SU-DHL-6 (cell line): ENCODE measurements at regions not wholly inside any gene's neighbourhood (a gene's known extent, or its start where the extent isn't known, plus 50 kb on each side); places are given as distances from the start of the nearest gene placed in this dataset.

ENCODE experiments used
- H2AFZ ChIP-seq: fragments of 200-600 bp; sonication (generic); 2 replicates; pipeline ENCODE4 v1.6.1; 2014; ENCODE audit warnings: low read depth, mild to moderate bottlenecking, moderate library complexity, mixed read lengths, antibody characterized with exemption, low read length; ENCODE audit not compliant: severe bottlenecking
- H3F3A ChIP-seq: fragments of 200-600 bp; shearing (Covaris generic); 2 replicates; pipeline ENCODE4 v1.6.0; 2016; ENCODE audit warnings: antibody characterized with exemption, mild to moderate bottlenecking; ENCODE audit not compliant: insufficient read depth
- H3K27ac ChIP-seq: fragments of 200-600 bp; sonication (generic); 2 replicates; pipeline ENCODE4 v1.5.1; 2016; ENCODE audit warnings: low read depth, mild to moderate bottlenecking, low read length, moderate library complexity, mixed read lengths
- H3K27me3 ChIP-seq: fragments of 200-600 bp; sonication (generic), shearing (Covaris generic); 2 replicates; pipeline ENCODE4 v1.6.0; 2014; ENCODE audit warnings: mild to moderate bottlenecking, low read length
- H3K36me3 ChIP-seq: fragments of 200-600 bp; sonication (generic); 2 replicates; pipeline ENCODE4 v1.6.1; 2014; ENCODE audit warnings: mild to moderate bottlenecking, low read length, mixed read lengths
- H3K4me2 ChIP-seq: fragments of 300-600, 200-600 bp; shearing (Covaris generic), sonication (generic); 2 replicates; pipeline ENCODE4 v1.6.0; 2014; ENCODE audit warnings: low read length, low read depth, mild to moderate bottlenecking; ENCODE audit not compliant: poor library complexity, severe bottlenecking
- H3K4me3 ChIP-seq: fragments of 200-600 bp; sonication (generic); 2 replicates; pipeline ENCODE4 v1.5.1; 2014; ENCODE audit warnings: antibody characterized with exemption, low read length, mild to moderate bottlenecking, mixed read lengths; ENCODE audit not compliant: insufficient read depth, poor library complexity, severe bottlenecking
- H3K79me2 ChIP-seq: fragments of 200-600 bp; sonication (generic); 2 replicates; pipeline ENCODE4 v1.6.1; 2014; ENCODE audit warnings: mild to moderate bottlenecking, low read length, moderate library complexity; ENCODE audit not compliant: insufficient read depth
- H3K9ac ChIP-seq: fragments of 200-600 bp; sonication (generic); 2 replicates; pipeline ENCODE4 v1.7.0; 2014; ENCODE audit warnings: mild to moderate bottlenecking, low read length
- H3K9me2 ChIP-seq: fragments of 200-600 bp; sonication (generic); replicated peaks from 2 replicates; pipeline ENCODE4 v1.6.1; 2014; ENCODE audit warnings: low read length; ENCODE audit not compliant: insufficient read depth
- H3K9me3 ChIP-seq: fragments of 200-600 bp; sonication (generic); 2 replicates; pipeline ENCODE4 v1.6.1; 2014; ENCODE audit warnings: low read length, mixed read lengths; ENCODE audit not compliant: insufficient read depth
- H4K20me1 ChIP-seq: fragments of 200-600 bp; sonication (generic); 2 replicates; pipeline ENCODE4 v1.6.1; 2014; ENCODE audit warnings: low read depth, mild to moderate bottlenecking, antibody characterized with exemption, low read length, moderate library complexity, mixed read lengths
- EZH2phosphoT487 ChIP-seq: fragments of 200-600 bp; sonication (generic), shearing (Covaris generic); conservative IDR thresholded peaks from 2 replicates; pipeline ENCODE4 v1.6.1; 2018; ENCODE audit warnings: mild to moderate bottlenecking, antibody characterized with exemption, low read length, moderate library complexity, mixed read lengths
- TF ChIP-seq, protein P1 (sequence below): fragments of 200-600 bp; sonication (generic); IDR thresholded peaks from one replicate; pipeline ENCODE4 v1.5.1; 2017; ENCODE audit warnings: antibody characterized with exemption, mild to moderate bottlenecking, low read length, moderate library complexity; ENCODE audit not compliant: insufficient read depth, poor library complexity, severe bottlenecking

GRCh38 chr4:89539374-89539773 lies 231.8 kb upstream of the GPRIN3 start:
- no peak overlapping the region for H3K9ac ChIP-seq
- H3K27me3 ChIP-seq = no peaks in the 10 kb centered on the region
- H3K4me3 ChIP-seq = no peak overlapping the region
- H3K9me3 ChIP-seq = no peaks in the 10 kb centered on the region
- TF ChIP-seq, protein P1, sequence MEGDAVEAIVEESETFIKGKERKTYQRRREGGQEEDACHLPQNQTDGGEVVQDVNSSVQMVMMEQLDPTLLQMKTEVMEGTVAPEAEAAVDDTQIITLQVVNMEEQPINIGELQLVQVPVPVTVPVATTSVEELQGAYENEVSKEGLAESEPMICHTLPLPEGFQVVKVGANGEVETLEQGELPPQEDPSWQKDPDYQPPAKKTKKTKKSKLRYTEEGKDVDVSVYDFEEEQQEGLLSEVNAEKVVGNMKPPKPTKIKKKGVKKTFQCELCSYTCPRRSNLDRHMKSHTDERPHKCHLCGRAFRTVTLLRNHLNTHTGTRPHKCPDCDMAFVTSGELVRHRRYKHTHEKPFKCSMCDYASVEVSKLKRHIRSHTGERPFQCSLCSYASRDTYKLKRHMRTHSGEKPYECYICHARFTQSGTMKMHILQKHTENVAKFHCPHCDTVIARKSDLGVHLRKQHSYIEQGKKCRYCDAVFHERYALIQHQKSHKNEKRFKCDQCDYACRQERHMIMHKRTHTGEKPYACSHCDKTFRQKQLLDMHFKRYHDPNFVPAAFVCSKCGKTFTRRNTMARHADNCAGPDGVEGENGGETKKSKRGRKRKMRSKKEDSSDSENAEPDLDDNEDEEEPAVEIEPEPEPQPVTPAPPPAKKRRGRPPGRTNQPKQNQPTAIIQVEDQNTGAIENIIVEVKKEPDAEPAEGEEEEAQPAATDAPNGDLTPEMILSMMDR = no peak
- TF ChIP-seq EZH2phosphoT487 = no peak
- H3K9me2 ChIP-seq = no peaks in the 10 kb centered on the region
- no peak overlapping the region for H3K4me2 ChIP-seq
- H4K20me1 ChIP-seq = no peaks in the 10 kb centered on the region
- no peak overlapping the region for H2AFZ ChIP-seq
- no peaks in the 10 kb centered on the region for H3F3A ChIP-seq
- no peaks in the 10 kb centered on the region for H3K36me3 ChIP-seq
- no peaks in the 10 kb centered on the region for H3K79me2 ChIP-seq
- no peak overlapping the region for H3K27ac ChIP-seq

- no peak overlapping the region for H2AFZ ChIP-seq
- H4K20me1 ChIP-seq = no peaks in the 10 kb centered on the region
- no peak for TF ChIP-seq EZH2phosphoT487
- TF ChIP-seq, protein P1 = no peak
- no peaks in the 10 kb centered on the region for H3F3A ChIP-seq
- no peaks in the 10 kb centered on the region for H3K79me2 ChIP-seq
- no peaks in the 10 kb centered on the region for H3K27me3 ChIP-seq
- no peak overlapping the region for H3K4me3 ChIP-seq
- H3K9ac ChIP-seq = no peak overlapping the region
- no peak overlapping the region for H3K27ac ChIP-seq
- no peaks in the 10 kb centered on the region for H3K9me2 ChIP-seq
- H3K36me3 ChIP-seq = no peaks in the 10 kb centered on the region
- no peak overlapping the region for H3K4me2 ChIP-seq
- no peaks in the 10 kb centered on the region for H3K9me3 ChIP-seq
Observed at GRCh38 chr4:89538886-89539285, 231.3 kb upstream of the GPRIN3 start.

DNA sequence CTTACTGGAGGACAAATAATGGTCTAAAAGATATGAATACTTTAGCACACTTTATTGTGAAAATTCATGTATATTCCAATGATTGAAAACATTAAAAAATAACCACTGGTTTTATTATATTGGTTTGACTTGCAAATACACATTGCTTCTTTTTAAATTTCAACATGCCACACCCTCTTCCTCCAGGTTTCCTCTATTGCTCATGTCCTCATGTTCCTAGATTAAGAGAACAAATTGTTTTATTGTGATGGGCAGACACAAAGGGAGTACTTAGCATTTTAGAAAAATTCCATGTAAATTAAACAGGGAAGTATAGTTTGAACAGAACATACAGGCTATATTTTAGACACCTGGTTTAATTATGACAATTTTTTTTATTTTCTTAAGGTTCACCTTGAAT lies 230.6 kb upstream of the GPRIN3 start:
- no peak for TF ChIP-seq EZH2phosphoT487
- TF ChIP-seq, protein P1 = no peak
- H3K36me3 ChIP-seq = no peaks in the 10 kb centered on the region
- H3K9ac ChIP-seq = no peak overlapping the region
- no peak overlapping the region for H3K27ac ChIP-seq
- H3K9me3 ChIP-seq = no peaks in the 10 kb centered on the region
- H3K27me3 ChIP-seq = no peaks in the 10 kb centered on the region
- H2AFZ ChIP-seq = no peak overlapping the region
- no peak overlapping the region for H3K4me3 ChIP-seq
- H3K79me2 ChIP-seq = no peaks in the 10 kb centered on the region
- no peaks in the 10 kb centered on the region for H3F3A ChIP-seq
- H3K4me2 ChIP-seq = no peak overlapping the region
- H3K9me2 ChIP-seq = no peaks in the 10 kb centered on the region
- no peaks in the 10 kb centered on the region for H4K20me1 ChIP-seq
